ENCODE measurements at regions not wholly inside any gene's neighbourhood (a gene's known extent, or its start where the extent isn't known, plus 50 kb on each side); places are given as distances from the start of the nearest gene placed in this dataset.

DNA sequence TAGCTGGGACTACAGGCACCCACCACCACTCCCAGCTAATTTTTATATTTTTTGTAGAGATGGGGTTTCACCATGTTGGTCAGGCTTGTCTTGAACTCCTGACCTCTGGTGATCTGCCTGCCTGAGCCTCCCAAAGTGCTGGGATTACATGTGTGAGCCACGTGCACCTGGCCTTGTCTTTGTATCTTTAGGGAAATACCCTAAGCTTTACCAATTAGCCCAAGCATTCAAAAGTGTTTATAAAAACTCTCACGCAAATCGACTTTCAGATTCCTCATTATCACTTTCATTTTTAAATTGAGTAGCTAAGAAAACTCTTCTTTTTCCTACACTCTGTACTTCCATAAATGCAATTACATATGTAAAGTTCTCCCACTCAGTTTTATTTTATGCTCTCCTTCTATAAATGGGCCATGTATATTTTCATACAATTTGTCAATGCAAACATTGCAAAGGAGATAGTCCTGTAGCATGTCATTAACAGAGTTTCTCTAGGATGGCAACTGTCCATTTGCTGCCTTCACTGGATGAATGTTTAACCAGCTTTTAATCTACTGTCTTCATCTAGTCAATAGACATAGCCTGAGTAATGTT is 326.2 kb upstream of the LRATD1 start:
- Histone ChIP-seq H3K4me1 (no peaks in the 10 kb centered on the region), H3K27me3 (no peaks in the 10 kb centered on the region), H3K9me3 (no peaks in the 10 kb centered on the region), H3K27ac (no peak overlapping the region), H3K36me3 (no peaks in the 10 kb centered on the region), H3K4me3 (no peak overlapping the region)
- intact Hi-C loops (cut with DNase I; ENCODE audit: low total_unique reads) = no loop called here
- no peak for DNase-seq
- TF ChIP-seq, protein P1, sequence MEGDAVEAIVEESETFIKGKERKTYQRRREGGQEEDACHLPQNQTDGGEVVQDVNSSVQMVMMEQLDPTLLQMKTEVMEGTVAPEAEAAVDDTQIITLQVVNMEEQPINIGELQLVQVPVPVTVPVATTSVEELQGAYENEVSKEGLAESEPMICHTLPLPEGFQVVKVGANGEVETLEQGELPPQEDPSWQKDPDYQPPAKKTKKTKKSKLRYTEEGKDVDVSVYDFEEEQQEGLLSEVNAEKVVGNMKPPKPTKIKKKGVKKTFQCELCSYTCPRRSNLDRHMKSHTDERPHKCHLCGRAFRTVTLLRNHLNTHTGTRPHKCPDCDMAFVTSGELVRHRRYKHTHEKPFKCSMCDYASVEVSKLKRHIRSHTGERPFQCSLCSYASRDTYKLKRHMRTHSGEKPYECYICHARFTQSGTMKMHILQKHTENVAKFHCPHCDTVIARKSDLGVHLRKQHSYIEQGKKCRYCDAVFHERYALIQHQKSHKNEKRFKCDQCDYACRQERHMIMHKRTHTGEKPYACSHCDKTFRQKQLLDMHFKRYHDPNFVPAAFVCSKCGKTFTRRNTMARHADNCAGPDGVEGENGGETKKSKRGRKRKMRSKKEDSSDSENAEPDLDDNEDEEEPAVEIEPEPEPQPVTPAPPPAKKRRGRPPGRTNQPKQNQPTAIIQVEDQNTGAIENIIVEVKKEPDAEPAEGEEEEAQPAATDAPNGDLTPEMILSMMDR (IDR thresholded peaks at IDR 0.05) = no peak

DNA sequence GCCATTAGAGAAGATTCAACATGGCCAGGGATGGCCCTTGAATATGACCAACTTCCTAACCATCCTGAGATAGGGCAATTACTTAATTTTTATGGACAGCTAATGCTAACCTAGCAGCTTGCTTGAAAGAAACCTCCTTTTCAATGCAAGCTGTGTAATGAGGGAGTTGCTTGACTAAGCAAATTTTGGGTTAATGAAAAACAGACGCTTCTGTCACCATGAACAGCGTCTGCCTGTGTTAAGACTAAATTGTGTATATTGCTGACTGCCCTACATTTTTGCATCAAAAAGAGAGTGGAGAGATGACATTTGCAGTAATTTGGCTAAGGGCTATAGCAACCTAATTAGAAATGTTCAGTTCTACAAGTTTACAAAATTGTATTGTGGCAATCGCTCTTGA is 319.2 kb upstream of the LRATD1 start:
- no peak overlapping the region for H3K4me3 ChIP-seq
- no peaks in the 10 kb centered on the region for H3K4me1 ChIP-seq
- no peak for DNase-seq
- H3K9me3 ChIP-seq = no peaks in the 10 kb centered on the region
- no peaks in the 10 kb centered on the region for H3K27me3 ChIP-seq
- H3K36me3 ChIP-seq = no peaks in the 10 kb centered on the region
- H3K27ac ChIP-seq = no peak overlapping the region
- intact Hi-C loops (cut with DNase I; ENCODE audit: low total_unique reads) = no loop called here
- TF ChIP-seq, protein P1 (IDR thresholded peaks at IDR 0.05) = no peak

DNA sequence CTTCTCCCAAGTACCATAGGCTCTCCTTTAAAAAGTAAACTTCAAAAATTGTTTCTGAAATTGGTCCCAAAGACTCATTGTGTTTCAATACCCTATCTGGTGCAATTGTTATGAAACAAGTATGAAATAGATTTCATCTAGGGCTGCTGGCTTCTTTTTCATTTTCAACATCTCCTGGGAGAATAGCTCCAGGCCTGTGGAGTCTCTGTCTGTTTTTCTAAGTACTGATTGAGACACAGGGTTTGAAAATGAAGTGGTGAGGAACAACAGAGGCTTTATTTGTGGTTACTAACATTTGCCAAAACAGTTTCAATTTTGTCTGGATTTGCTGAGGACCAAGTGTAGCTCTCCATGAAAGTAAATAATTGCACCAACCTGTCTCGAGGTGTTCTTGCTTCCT is 315.9 kb upstream of the LRATD1 start:
- H3K4me3 ChIP-seq = no peak overlapping the region
- TF ChIP-seq, protein P1 (IDR thresholded peaks at IDR 0.05) = no peak
- H3K27ac ChIP-seq = no peak overlapping the region
- DNase-seq = no peak
- H3K27me3 ChIP-seq = no peaks in the 10 kb centered on the region
- intact Hi-C loops (cut with DNase I; ENCODE audit: low total_unique reads) = no loop called here
- H3K9me3 ChIP-seq = no peaks in the 10 kb centered on the region
- H3K36me3 ChIP-seq = no peaks in the 10 kb centered on the region
- H3K4me1 ChIP-seq = no peaks in the 10 kb centered on the region

DNA sequence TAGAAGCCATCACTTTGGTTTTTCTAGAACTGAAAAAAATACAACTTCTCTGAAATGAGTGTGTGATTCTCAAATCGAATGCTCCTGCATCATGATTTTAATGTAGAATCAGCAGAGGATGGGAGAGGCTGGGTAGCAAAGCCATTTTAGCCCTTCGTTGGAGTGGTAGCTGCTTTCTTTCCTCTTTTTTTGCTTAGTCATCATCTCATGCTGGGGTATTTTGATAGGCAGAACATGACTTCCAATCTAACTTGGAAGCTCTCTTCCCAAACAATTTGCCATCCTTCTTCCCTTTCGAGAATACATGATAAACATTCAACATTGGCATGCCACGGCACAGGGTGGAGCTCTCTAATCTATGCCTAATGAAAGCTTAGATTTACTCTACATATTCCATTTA is 311.2 kb upstream of the LRATD1 start:
- Histone ChIP-seq H3K4me1 (no peaks in the 10 kb centered on the region), H3K9me3 (no peaks in the 10 kb centered on the region), H3K27me3 (no peaks in the 10 kb centered on the region), H3K36me3 (no peaks in the 10 kb centered on the region), H3K27ac (no peak overlapping the region), H3K4me3 (no peak overlapping the region)
- TF ChIP-seq, protein P1 (IDR thresholded peaks at IDR 0.05) = no peak
- intact Hi-C loops (cut with DNase I; ENCODE audit: low total_unique reads) = no loop called here
- no peak for DNase-seq

DNA sequence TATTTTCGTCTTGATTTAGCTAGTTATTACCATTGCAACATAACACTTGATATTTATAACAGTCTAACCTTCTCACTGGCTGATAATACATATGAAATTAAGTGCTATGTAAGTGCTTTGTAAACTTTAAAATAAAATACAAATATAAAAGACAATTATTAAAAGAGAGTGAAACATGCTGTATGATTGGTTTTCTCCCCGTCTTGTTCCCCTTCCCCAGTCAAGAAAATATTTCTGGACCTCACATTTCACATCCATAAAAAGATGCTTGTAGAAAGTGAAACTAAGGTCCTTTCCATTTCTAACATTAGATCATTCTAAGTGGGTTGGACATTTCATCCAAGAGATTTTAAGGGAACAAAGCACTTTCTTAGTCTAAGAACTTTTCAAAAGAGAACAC is 310.2 kb upstream of the LRATD1 start:
- TF ChIP-seq, protein P1 (IDR thresholded peaks at IDR 0.05) = no peak
- Histone ChIP-seq H3K27ac (no peak overlapping the region), H3K9me3 (no peaks in the 10 kb centered on the region), H3K27me3 (no peaks in the 10 kb centered on the region), H3K4me3 (no peak overlapping the region), H3K4me1 (no peaks in the 10 kb centered on the region), H3K36me3 (no peaks in the 10 kb centered on the region)
- intact Hi-C loops (cut with DNase I; ENCODE audit: low total_unique reads) = no loop called here
- DNase-seq = no peak

DNA sequence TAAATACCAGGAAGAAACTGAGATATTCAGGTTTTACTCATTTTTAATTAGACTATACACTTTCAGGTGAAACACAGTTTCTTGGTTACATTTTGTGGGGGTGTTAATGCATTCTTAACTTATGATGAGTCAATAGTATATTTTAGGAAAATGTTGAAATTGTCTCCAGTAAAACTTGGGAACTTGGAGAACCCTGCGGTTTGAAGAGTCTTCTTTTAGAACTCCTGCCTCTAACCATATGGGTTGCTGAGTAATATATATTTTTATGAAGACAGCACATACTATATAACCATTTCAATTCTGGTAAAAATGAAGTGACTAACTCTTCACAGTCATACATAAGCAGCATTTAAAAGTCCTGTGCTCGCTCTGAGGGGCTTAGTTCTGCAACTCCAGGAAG is 308.2 kb upstream of the LRATD1 start:
- no peak for DNase-seq
- H3K27me3 ChIP-seq = no peaks in the 10 kb centered on the region
- intact Hi-C loops (cut with DNase I; ENCODE audit: low total_unique reads) = no loop called here
- no peaks in the 10 kb centered on the region for H3K9me3 ChIP-seq
- H3K27ac ChIP-seq = no peak overlapping the region
- no peaks in the 10 kb centered on the region for H3K4me1 ChIP-seq
- no peak overlapping the region for H3K4me3 ChIP-seq
- H3K36me3 ChIP-seq = no peaks in the 10 kb centered on the region
- TF ChIP-seq, protein P1 (IDR thresholded peaks at IDR 0.05) = no peak

Data from tibial artery (tissue), 4 donors.